Sigmoid colon (tissue), 4 donors: ENCODE measurements at regions not wholly inside any gene's neighbourhood (a gene's known extent, or its start where the extent isn't known, plus 50 kb on each side); places are given as distances from the start of the nearest gene placed in this dataset.

Experiments
- POLR2A ChIP-seq, 2 donors: fragments of 450-650 bp; IDR thresholded peaks; one replicate each; pipeline ENCODE4 v1.6.1; 2016; ENCODE audit warnings: antibody characterized with exemption in 2 of 2, mild to moderate bottlenecking in 2 of 2, moderate library complexity in 2 of 2
- POLR2AphosphoS5 ChIP-seq, 4 donors: sonication (generic); formaldehyde crosslinking; IDR thresholded peaks; one replicate each; pipeline ENCODE4 v1.6.1; 2017; ENCODE audit warnings: antibody characterized with exemption in 4 of 4
- TF ChIP-seq, protein P1 (sequence below), 4 experiments: fragments of 450-650 bp in 3 of 4; fragments of 200-600 bp in 1 of 4; IDR thresholded peaks; one replicate each; pipeline ENCODE4 v1.5.1; 2016 to 2019; ENCODE audit warnings: antibody characterized with exemption in 4 of 4, mild to moderate bottlenecking in 3 of 4, moderate library complexity in 2 of 4

DNA sequence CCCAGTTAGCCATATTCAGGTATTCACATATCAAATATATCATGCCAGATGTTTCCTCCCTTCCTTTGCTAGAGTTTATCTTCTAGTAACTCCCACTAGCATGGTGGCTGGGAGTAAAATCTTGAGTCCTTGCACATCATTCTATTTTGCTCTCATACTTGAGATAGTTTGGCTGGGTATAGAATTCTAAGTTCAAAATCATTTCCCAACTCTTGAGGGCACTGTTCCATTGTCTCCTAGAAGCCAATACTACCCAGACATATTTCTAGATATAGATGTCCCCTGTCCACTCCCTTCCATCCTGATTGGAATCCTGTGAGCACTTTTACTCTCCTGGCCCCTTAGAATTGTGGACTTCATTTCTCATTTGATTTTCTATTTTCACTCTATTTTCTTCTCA lies 104.7 kb downstream of the ZFP64 start:
- TF ChIP-seq, protein P1, sequence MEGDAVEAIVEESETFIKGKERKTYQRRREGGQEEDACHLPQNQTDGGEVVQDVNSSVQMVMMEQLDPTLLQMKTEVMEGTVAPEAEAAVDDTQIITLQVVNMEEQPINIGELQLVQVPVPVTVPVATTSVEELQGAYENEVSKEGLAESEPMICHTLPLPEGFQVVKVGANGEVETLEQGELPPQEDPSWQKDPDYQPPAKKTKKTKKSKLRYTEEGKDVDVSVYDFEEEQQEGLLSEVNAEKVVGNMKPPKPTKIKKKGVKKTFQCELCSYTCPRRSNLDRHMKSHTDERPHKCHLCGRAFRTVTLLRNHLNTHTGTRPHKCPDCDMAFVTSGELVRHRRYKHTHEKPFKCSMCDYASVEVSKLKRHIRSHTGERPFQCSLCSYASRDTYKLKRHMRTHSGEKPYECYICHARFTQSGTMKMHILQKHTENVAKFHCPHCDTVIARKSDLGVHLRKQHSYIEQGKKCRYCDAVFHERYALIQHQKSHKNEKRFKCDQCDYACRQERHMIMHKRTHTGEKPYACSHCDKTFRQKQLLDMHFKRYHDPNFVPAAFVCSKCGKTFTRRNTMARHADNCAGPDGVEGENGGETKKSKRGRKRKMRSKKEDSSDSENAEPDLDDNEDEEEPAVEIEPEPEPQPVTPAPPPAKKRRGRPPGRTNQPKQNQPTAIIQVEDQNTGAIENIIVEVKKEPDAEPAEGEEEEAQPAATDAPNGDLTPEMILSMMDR (IDR thresholded peaks at IDR 0.05): no peak
- TF ChIP-seq POLR2A (IDR thresholded peaks at IDR 0.05) (no peak), POLR2AphosphoS5 (IDR thresholded peaks at IDR 0.05) (no peak)
